HG02798 (cell line): ENCODE measurements at regions not wholly inside any gene's neighbourhood (a gene's known extent, or its start where the extent isn't known, plus 50 kb on each side); places are given as distances from the start of the nearest gene placed in this dataset.

Experiments used
- ATAC-seq: cut with Tn5 transposase; IDR thresholded peaks from one replicate; pipeline ENCODE4 v1.9.1; 2021; ENCODE audit warnings: mild to moderate bottlenecking; ENCODE audit not compliant: unreplicated experiment, poor library complexity

- ATAC-seq = no peak
Observed at GRCh38 chr13:107043021-107043956, 475.4 kb upstream of the ARGLU1 start.

GRCh38 chr13:107035778-107036177, 467.8 kb upstream of the ARGLU1 start:
- no peak for ATAC-seq

GRCh38 chr13:107035186-107035585, 467.2 kb upstream of the ARGLU1 start:
- no peak for ATAC-seq

- no peak for ATAC-seq
Observed at GRCh38 chr13:107034236-107034872, 466.4 kb upstream of the ARGLU1 start.

- no peak for ATAC-seq
Observed at GRCh38 chr13:107031716-107032115, 463.8 kb upstream of the ARGLU1 start.

- ATAC-seq = no peak
Observed at GRCh38 chr13:107028751-107029150, 460.8 kb upstream of the ARGLU1 start.

- no peak for ATAC-seq
Observed at GRCh38 chr13:107025991-107026390, 458.1 kb upstream of the ARGLU1 start.

- ATAC-seq = no peak
Observed at GRCh38 chr13:107023335-107023734, 455.4 kb upstream of the ARGLU1 start.

- ATAC-seq = no peak
Observed at GRCh38 chr13:107020393-107020792, 452.5 kb upstream of the ARGLU1 start.

GRCh38 chr13:107018285-107018684, 450.3 kb upstream of the ARGLU1 start:
- ATAC-seq = no peak

GRCh38 chr13:107006661-107007060, 438.7 kb upstream of the ARGLU1 start:
- no peak for ATAC-seq

- no peak for ATAC-seq
Observed at GRCh38 chr13:107005577-107005976, 437.6 kb upstream of the ARGLU1 start.

- ATAC-seq = no peak
Observed at GRCh38 chr13:107003911-107004310, 436.0 kb upstream of the ARGLU1 start.

- ATAC-seq = no peak
Observed at GRCh38 chr13:106998664-106999063, 430.7 kb upstream of the ARGLU1 start.

- no peak for ATAC-seq
Observed at GRCh38 chr13:106997696-106998095, 429.8 kb upstream of the ARGLU1 start.

GRCh38 chr13:106996867-106997618, 429.1 kb upstream of the ARGLU1 start:
- no peak for ATAC-seq

- ATAC-seq = no peak
Observed at GRCh38 chr13:106990594-106990993, 422.7 kb upstream of the ARGLU1 start.

- no peak for ATAC-seq
Observed at GRCh38 chr13:106989876-106990275, 421.9 kb upstream of the ARGLU1 start.

GRCh38 chr13:106987427-106987785, 419.5 kb upstream of the ARGLU1 start:
- ATAC-seq = no peak

GRCh38 chr13:106986687-106987426, 418.9 kb upstream of the ARGLU1 start:
- no peak for ATAC-seq
